ENCODE measurements at regions not wholly inside any gene's neighbourhood (a gene's known extent, or its start where the extent isn't known, plus 50 kb on each side); places are given as distances from the start of the nearest gene placed in this dataset.

- H3K4me3 ChIP-seq (ENCODE audit: low read depth, low read length), result no peak overlapping the region
- TF ChIP-seq CTCF (IDR thresholded peaks at IDR 0.05; ENCODE audit: insufficient read depth, low read length, poor library complexity, severe bottlenecking), result no peak
- DNase-seq (ENCODE audit: low read depth), result no peak
- no peaks in the 10 kb centered on the region for H3K36me3 ChIP-seq (ENCODE audit: control insufficient read depth, insufficient read depth, low read length)
- H3K27me3 ChIP-seq (ENCODE audit: control insufficient read depth, insufficient read depth, low read length), result no peaks in the 10 kb centered on the region
Measured at GRCh38 chr4:22187203-22187820, 238.7 kb upstream of the KCNIP4 start.

DNA sequence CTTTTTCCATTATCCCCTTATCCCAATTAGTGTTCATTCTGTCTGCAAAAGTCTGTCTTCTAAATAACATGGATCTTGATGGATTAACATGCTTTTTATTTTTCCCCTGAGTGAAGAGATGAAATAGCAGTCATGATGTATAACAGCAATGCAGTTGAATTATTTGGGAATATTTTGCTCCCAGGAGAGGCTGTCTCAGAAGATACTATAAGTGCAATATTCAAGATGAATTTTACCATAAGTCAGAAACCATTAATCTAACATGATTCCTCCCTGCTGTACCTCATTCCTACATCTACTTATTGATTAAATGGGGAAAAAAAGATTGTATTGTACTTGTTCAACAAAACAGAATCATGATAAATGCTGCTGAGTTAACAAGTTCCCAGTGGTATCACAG lies 233.2 kb upstream of the KCNIP4 start:
- TF ChIP-seq CTCF (IDR thresholded peaks at IDR 0.05; ENCODE audit: insufficient read depth, low read length, poor library complexity, severe bottlenecking), result no peak
- Histone ChIP-seq H3K36me3 (ENCODE audit: control insufficient read depth, insufficient read depth, low read length) (no peaks in the 10 kb centered on the region), H3K27me3 (ENCODE audit: control insufficient read depth, insufficient read depth, low read length) (no peaks in the 10 kb centered on the region), H3K4me3 (ENCODE audit: low read depth, low read length) (no peak overlapping the region)
- DNase-seq (ENCODE audit: low read depth), result no peak

DNA sequence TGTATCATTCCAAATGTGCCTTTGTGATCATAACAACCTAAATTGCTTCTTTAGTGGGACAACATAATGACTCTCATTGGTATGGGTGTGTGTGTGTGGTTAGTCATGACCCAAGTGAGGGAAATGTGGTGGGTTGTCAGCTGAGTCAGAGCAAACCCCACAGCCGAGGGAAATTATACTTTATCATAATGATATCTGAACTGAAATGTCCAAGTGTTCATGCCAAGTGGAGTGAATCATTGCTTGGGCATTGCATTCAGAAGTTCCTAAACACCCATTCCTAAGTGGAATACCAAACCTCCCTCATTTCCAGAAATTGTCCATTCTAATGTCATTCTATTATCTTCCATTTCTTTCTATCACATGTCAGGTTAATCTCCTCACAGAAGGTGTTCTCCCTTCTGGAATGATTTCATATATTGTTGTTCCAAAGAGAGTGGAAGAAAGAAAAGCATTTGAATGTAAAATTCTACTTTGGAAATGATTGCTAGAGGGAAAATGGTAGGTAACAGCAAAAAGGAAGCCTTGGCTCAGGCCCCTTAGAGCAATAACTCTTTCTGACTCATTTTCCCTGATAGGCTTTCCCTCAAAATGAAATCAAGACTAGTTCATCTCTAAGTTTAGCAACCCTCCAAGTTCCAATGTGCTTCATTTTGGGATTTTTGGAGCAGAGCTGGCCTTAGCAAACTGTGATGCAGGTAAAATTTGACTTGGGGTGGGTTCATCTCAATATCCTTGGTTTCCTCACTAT lies 230.7 kb upstream of the KCNIP4 start:
- H3K36me3 ChIP-seq (ENCODE audit: control insufficient read depth, insufficient read depth, low read length), result no peaks in the 10 kb centered on the region
- peak; percentile 49 for DNase-seq (ENCODE audit: low read depth)
- no peaks in the 10 kb centered on the region for H3K27me3 ChIP-seq (ENCODE audit: control insufficient read depth, insufficient read depth, low read length)
- no peak overlapping the region for H3K4me3 ChIP-seq (ENCODE audit: low read depth, low read length)
- TF ChIP-seq CTCF (IDR thresholded peaks at IDR 0.05; ENCODE audit: insufficient read depth, low read length, poor library complexity, severe bottlenecking), result no peak

DNA sequence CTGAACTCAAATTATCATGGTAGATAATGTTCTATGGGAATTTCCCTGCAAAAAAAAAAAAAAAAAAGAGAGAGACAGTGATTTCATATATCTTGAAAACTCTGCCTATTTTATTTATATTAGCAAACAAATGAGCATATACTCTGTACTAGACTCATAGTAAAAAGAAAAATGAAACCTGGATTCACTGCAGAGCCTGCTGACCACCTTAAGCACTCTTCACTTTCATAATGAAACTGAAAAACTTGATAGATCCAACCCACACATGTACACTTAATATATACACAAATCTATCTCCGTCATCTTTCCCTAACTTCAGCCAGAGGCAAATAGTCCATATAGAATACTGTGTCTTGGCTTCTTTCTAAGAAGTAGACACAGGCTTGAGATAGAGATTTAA lies 226.1 kb upstream of the KCNIP4 start:
- no peaks in the 10 kb centered on the region for H3K36me3 ChIP-seq (ENCODE audit: control insufficient read depth, insufficient read depth, low read length)
- TF ChIP-seq CTCF (IDR thresholded peaks at IDR 0.05; ENCODE audit: insufficient read depth, low read length, poor library complexity, severe bottlenecking), result no peak
- no peaks in the 10 kb centered on the region for H3K27me3 ChIP-seq (ENCODE audit: control insufficient read depth, insufficient read depth, low read length)
- no peak overlapping the region for H3K4me3 ChIP-seq (ENCODE audit: low read depth, low read length)
- DNase-seq (ENCODE audit: low read depth), result no peak

DNA sequence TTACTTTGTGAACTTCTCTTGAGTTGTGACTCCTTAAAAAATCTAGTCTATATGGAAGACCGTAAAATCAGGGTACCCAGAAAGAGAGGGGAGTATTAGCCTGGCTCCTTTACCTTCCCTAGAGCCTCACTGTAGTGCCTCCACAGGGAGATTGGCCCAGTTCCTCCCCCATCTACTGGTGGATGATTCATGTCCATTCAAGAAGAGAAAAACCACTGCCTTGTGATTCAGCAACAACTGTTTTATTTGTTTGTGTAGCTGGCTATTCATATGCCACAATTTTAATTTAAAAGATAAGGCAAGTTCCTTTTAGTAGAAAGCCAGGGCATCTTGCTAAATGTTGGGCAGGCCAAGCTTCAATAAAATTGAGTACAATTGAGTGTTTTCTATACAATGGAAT lies 221.8 kb upstream of the KCNIP4 start:
- DNase-seq (ENCODE audit: low read depth), result peak; percentile 44
- H3K36me3 ChIP-seq (ENCODE audit: control insufficient read depth, insufficient read depth, low read length), result no peaks in the 10 kb centered on the region
- TF ChIP-seq CTCF (IDR thresholded peaks at IDR 0.05; ENCODE audit: insufficient read depth, low read length, poor library complexity, severe bottlenecking), result no peak
- H3K4me3 ChIP-seq (ENCODE audit: low read depth, low read length), result no peak overlapping the region
- H3K27me3 ChIP-seq (ENCODE audit: control insufficient read depth, insufficient read depth, low read length), result no peaks in the 10 kb centered on the region

GRCh38 chr4:22167201-22167600 lies 218.6 kb upstream of the KCNIP4 start:
- Histone ChIP-seq H3K36me3 (ENCODE audit: control insufficient read depth, insufficient read depth, low read length) (no peaks in the 10 kb centered on the region), H3K27me3 (ENCODE audit: control insufficient read depth, insufficient read depth, low read length) (no peaks in the 10 kb centered on the region), H3K4me3 (ENCODE audit: low read depth, low read length) (no peak overlapping the region)
- TF ChIP-seq CTCF (IDR thresholded peaks at IDR 0.05; ENCODE audit: insufficient read depth, low read length, poor library complexity, severe bottlenecking), result no peak
- DNase-seq (ENCODE audit: low read depth), result no peak
